ENCODE measurements at regions not wholly inside any gene's neighbourhood (a gene's known extent, or its start where the extent isn't known, plus 50 kb on each side); places are given as distances from the start of the nearest gene placed in this dataset.

DNA sequence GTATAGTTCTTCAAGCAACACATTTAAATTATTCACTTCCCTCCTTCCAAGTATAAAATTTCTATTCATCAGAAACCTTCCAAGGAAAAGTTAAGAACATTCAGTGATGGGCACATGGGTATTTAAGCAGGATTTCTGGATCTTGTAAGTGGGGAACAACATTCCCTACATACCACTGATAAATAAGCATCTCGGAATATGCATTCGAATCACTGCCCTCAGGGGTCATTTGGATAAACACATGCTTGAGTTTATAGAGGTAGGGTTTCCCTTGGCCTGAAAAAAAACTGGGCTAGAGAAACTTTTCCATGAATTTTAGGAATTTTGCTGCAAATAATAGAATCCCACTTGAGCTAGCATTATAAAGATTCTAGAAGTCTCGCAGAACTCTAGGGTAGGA is 143.9 kb downstream of the SOX3 start:
- DNase-seq (ENCODE audit: low read depth in 2 of 2) = no peak
- no peak overlapping the region for H3K4me3 ChIP-seq (replicated peaks in 1 of 2; ENCODE audit: low read depth in 2 of 2, low read length in 2 of 2)
- TF ChIP-seq, protein P1, sequence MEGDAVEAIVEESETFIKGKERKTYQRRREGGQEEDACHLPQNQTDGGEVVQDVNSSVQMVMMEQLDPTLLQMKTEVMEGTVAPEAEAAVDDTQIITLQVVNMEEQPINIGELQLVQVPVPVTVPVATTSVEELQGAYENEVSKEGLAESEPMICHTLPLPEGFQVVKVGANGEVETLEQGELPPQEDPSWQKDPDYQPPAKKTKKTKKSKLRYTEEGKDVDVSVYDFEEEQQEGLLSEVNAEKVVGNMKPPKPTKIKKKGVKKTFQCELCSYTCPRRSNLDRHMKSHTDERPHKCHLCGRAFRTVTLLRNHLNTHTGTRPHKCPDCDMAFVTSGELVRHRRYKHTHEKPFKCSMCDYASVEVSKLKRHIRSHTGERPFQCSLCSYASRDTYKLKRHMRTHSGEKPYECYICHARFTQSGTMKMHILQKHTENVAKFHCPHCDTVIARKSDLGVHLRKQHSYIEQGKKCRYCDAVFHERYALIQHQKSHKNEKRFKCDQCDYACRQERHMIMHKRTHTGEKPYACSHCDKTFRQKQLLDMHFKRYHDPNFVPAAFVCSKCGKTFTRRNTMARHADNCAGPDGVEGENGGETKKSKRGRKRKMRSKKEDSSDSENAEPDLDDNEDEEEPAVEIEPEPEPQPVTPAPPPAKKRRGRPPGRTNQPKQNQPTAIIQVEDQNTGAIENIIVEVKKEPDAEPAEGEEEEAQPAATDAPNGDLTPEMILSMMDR (IDR thresholded peaks at IDR 0.05; ENCODE audit: low read depth, low read length) = no peak

DNA sequence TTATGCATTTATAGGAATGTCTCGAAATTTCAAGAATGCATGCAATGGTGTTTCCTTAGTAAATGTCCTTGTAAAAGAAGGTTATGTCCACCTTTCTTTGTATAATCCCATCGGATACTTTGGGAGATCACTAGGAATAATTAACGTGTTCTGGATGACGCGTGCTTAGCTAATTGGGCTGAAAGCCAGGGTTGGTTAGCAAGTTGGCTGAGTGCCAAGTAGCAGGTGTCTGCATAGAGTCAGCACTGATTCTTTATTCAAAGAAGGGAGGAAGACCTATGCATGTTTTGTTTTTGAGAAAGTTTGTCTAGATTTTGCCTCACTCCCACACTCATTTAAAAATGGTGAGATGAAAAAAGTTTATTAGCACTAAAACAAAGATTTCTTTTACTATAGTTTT is 144.6 kb downstream of the SOX3 start:
- H3K4me3 ChIP-seq (replicated peaks in 1 of 2; ENCODE audit: low read depth in 2 of 2, low read length in 2 of 2) = no peak overlapping the region
- TF ChIP-seq, protein P1 (IDR thresholded peaks at IDR 0.05; ENCODE audit: low read depth, low read length) = no peak
- no peak for DNase-seq (ENCODE audit: low read depth in 2 of 2)

DNA sequence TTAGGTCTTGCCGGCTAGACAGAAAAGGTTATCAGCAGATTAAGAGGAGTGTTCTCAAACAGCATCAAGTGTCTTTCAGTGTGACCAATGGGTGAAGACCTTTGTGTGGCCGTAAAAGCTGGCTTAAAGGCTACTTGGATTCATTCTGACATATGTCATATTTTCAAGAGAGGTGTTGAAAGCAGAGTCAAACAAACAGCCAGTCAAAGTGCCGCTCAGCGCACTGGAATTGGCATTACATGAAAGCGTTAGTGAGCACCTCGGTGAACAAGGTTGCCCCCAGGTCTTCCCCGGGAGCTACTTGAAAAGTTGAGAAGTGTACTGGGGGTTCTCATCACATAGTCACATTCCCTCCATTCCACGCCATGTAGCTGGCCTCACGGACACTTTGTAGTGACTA is 148.9 kb downstream of the SOX3 start:
- DNase-seq (ENCODE audit: low read depth in 2 of 2) = no peak
- TF ChIP-seq, protein P1 (IDR thresholded peaks at IDR 0.05; ENCODE audit: low read depth, low read length) = no peak
- H3K4me3 ChIP-seq (replicated peaks in 1 of 2; ENCODE audit: low read depth in 2 of 2, low read length in 2 of 2) = no peak overlapping the region

DNA sequence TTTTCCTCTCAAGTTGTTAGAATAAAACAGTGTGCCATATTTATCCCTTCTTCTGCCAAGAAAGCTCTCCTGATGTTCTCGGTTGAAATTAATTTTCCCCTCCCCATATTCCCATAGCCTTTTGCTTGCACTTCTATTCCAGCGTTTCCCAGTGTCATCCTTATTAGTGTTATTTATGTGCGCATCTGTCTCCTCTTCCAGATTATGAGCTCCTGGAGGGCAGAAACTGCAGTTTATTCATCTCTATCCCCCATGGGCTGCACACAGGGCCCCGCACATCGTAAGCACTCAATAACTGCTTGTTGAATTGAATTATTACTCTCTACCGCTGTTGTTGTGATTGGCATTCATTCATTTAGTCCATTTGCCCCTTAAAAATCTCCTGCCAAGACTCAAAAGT is 149.4 kb downstream of the SOX3 start:
- DNase-seq (ENCODE audit: low read depth in 2 of 2) = no peak
- H3K4me3 ChIP-seq (replicated peaks in 1 of 2; ENCODE audit: low read depth in 2 of 2, low read length in 2 of 2) = no peak overlapping the region
- TF ChIP-seq, protein P1 (IDR thresholded peaks at IDR 0.05; ENCODE audit: low read depth, low read length) = no peak

DNA sequence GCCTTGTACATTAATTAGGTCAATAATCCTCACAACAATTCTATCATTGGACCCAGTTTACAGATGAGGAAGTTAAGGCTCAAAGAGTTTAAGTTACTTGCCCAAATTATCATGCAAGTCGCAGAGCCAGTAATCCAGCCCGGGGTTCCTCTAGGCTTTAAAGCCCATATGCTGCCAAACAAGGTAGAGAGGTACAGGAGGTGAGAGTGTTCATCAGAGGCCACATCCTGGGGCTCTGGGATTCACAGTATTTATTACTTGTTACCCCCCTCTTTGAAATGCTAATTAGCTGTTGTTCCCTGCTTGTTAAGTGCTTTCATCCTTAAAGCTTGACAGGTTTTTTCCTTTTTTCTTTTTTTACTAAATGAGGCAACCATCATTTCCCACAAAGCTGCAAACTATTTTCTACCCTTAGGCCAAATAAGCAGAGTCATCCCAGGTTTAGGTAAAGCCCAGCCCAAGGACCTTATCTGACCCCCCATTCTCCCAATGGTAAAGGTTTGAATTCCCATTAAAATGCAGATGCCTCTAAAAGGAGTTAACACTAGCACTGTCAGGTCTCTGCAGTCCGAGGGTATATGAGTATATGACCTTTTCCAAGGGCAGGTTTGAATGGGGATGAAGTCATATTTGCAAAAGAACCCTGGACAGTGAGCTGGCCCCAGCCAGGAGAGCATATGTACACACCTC is 150.3 kb downstream of the SOX3 start:
- TF ChIP-seq, protein P1 (IDR thresholded peaks at IDR 0.05; ENCODE audit: low read depth, low read length) = no peak
- DNase-seq (ENCODE audit: low read depth in 2 of 2) = no peak
- H3K4me3 ChIP-seq (replicated peaks in 1 of 2; ENCODE audit: low read depth in 2 of 2, low read length in 2 of 2) = no peak overlapping the region

DNA sequence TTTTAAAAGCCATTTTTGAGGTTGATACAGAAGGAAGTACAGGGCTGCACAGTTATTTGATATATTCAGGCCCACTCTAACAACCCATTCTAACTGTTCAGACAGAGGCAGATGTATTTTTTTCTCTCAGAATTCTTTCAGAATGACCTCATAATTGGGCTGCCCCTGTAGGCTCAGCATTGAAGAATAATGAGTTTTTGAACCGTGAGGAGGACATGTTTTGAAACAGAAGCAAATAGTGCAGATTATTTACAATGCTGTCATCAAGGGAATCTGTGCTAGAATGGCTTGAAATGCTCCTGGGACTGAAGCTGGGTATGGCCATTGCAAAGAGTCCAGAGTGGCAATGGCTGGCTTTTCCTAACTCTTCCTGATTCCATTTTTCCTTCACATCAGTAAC is 158.1 kb downstream of the SOX3 start:
- no peak overlapping the region for H3K4me3 ChIP-seq (replicated peaks in 1 of 2; ENCODE audit: low read depth in 2 of 2, low read length in 2 of 2)
- TF ChIP-seq, protein P1 (IDR thresholded peaks at IDR 0.05; ENCODE audit: low read depth, low read length) = no peak
- DNase-seq (ENCODE audit: low read depth in 2 of 2) = no peak
